ENCODE measurements at regions not wholly inside any gene's neighbourhood (a gene's known extent, or its start where the extent isn't known, plus 50 kb on each side); places are given as distances from the start of the nearest gene placed in this dataset.
"Not testable (repeated sequence)": the region's sequence is repeated elsewhere in the genome, so short reads cannot be mapped to it uniquely, and the experiment has no call there.

GRCh38 chr22:15791557-15791956 is 101.7 kb downstream of the POTEH start:
- not testable (repeated sequence) for TF ChIP-seq CTCF, POLR2A (IDR thresholded peaks at IDR 0.05)
